Vagina (tissue), 2 donors: ENCODE measurements at regions not wholly inside any gene's neighbourhood (a gene's known extent, or its start where the extent isn't known, plus 50 kb on each side); places are given as distances from the start of the nearest gene placed in this dataset.

ENCODE experiments used
- CTCF ChIP-seq, 3 experiments: fragments of 450-650 bp in 2 of 3; fragments of 200-600 bp in 1 of 3; sonication (generic) in 1 of 3; IDR thresholded peaks; one replicate each; pipeline ENCODE4 v1.5.1; 2017 to 2019; ENCODE audit warnings: antibody characterized with exemption in 3 of 3, mild to moderate bottlenecking in 2 of 3, moderate library complexity in 2 of 3
- POLR2A ChIP-seq, 2 donors: fragments of 450-650 bp; IDR thresholded peaks; one replicate each; pipeline ENCODE4 v1.6.1; 2017; ENCODE audit warnings: antibody characterized with exemption in 2 of 2, mild to moderate bottlenecking in 2 of 2, moderate library complexity in 2 of 2
- POLR2AphosphoS5 ChIP-seq, 2 donors: sonication (generic); formaldehyde crosslinking; IDR thresholded peaks; one replicate each; pipeline ENCODE4 v1.9.0; 2017; ENCODE audit warnings: antibody characterized with exemption in 2 of 2, mild to moderate bottlenecking in 2 of 2, low read depth in 1 of 2; ENCODE audit not compliant: insufficient read depth in 1 of 2

- TF ChIP-seq POLR2A (IDR thresholded peaks at IDR 0.05) (no peak), POLR2AphosphoS5 (IDR thresholded peaks at IDR 0.05; ENCODE audit: insufficient read depth in 1 of 2, low read depth in 1 of 2) (no peak), CTCF (IDR thresholded peaks at IDR 0.05) (no peak)
These were observed 183.5 kb downstream of the DSC3 start for GRCh38 chr18:30859036-30859435.
